ENCODE measurements at regions not wholly inside any gene's neighbourhood (a gene's known extent, or its start where the extent isn't known, plus 50 kb on each side); places are given as distances from the start of the nearest gene placed in this dataset.

DNA sequence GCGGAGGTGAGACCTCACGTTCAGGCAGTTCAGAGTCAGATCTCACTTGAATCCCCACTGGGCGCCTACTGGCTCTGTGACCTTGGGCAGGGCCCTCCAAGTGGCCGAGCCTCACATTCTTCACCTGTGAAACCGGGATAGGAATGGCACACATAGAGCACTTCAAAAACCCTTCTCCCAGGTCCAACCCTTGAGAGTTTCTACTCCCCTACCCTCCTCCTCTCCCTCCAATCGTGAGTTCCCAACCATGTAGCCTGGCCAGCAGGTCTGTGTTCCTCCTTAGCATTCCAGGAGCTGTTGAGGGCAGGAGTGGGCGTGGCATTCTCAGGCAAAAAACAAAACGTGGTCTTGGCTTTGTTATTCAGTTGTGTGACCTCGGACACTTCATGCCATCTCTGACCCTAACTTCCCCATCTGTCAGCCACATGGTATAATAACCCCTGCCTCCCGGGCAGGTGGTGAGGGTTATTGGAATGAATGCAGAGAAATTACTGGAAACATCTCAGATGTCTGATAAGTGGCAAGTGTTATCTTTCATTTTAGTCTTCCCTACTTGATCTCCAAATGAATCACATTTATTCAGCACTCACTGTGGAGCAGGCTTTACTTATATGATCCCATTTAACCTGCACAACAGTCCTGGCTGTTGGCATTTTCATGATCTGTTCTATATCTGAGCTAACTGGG, 112.8 kb upstream of the BOD1 start:
- ATAC-seq = no peak
- DNase-seq = no peak

DNA sequence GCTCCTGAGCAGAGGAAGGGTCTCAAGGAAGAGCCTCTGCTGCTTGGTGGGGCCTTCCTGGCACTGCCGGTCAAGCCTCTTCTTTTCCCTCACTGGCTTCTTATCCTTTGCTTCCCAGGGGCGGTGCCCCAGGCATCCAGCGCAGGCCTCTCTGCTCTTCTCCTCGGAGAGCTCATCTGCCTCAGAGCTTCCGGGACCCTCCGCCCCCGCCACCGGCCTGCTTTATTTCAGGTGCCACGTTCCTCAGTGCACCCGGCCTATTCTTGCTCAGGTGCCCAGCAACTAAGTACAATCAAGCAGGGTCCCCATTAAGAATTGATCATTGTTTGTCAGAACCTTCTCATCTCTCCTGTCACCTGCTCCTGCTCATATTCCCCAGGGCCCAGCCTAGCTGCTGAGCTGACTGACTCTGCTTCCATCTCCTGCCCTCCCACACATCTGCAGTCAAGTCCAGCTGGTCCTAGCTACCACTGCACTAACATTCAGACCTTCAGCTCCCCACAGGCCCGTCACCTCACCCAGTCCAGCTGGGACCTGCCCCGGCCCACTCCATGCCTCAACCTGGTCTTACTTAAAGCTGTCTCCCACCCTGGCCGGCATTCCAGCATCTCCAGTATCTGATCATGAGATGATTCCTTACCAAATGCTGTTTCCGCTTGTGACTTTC, 114.3 kb upstream of the BOD1 start:
- Histone ChIP-seq H3K9me3 (peaks cover 0 to 4% (median 0%) of the 10 kb centered on the region in 12 donors), H3K4me3 (no peak overlapping the region), H3K36me3 (no peaks in the 10 kb centered on the region), H3K27ac (no peak overlapping the region), H3K4me1 (no peaks in the 10 kb centered on the region), H3K27me3 (no peaks in the 10 kb centered on the region)
- peak in 1 of 4 donors; percentile 21 for ATAC-seq
- intact Hi-C loops (cut with DNase I) = no loop called here
- DNase-seq = no peak
- TF ChIP-seq, protein P1, sequence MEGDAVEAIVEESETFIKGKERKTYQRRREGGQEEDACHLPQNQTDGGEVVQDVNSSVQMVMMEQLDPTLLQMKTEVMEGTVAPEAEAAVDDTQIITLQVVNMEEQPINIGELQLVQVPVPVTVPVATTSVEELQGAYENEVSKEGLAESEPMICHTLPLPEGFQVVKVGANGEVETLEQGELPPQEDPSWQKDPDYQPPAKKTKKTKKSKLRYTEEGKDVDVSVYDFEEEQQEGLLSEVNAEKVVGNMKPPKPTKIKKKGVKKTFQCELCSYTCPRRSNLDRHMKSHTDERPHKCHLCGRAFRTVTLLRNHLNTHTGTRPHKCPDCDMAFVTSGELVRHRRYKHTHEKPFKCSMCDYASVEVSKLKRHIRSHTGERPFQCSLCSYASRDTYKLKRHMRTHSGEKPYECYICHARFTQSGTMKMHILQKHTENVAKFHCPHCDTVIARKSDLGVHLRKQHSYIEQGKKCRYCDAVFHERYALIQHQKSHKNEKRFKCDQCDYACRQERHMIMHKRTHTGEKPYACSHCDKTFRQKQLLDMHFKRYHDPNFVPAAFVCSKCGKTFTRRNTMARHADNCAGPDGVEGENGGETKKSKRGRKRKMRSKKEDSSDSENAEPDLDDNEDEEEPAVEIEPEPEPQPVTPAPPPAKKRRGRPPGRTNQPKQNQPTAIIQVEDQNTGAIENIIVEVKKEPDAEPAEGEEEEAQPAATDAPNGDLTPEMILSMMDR (IDR thresholded peaks at IDR 0.05) = no peak
- TF ChIP-seq POLR2A (IDR thresholded peaks at IDR 0.05) = no peak
- 85 to 88% (median 85%) methylated on average over 14 of the region's 14 CpGs for WGBS, 4 donors

More for the DNA sequence above, 112.8 kb upstream of the BOD1 start:
- Histone ChIP-seq H3K9me3 (peaks cover 0 to 6% (median 0%) of the 10 kb centered on the region in 12 donors), H3K27me3 (no peaks in the 10 kb centered on the region), H3K4me1 (no peaks in the 10 kb centered on the region), H3K4me3 (no peak overlapping the region), H3K27ac (no peak overlapping the region), H3K36me3 (no peaks in the 10 kb centered on the region)
- intact Hi-C loops (cut with DNase I) = no loop called here
- 63 to 70% (median 67%) methylated on average over 8 to 10 of the region's 10 CpGs for WGBS, 4 donors
- TF ChIP-seq POLR2A (IDR thresholded peaks at IDR 0.05) = no peak
- TF ChIP-seq, protein P1 (IDR thresholded peaks at IDR 0.05) = no peak

DNA sequence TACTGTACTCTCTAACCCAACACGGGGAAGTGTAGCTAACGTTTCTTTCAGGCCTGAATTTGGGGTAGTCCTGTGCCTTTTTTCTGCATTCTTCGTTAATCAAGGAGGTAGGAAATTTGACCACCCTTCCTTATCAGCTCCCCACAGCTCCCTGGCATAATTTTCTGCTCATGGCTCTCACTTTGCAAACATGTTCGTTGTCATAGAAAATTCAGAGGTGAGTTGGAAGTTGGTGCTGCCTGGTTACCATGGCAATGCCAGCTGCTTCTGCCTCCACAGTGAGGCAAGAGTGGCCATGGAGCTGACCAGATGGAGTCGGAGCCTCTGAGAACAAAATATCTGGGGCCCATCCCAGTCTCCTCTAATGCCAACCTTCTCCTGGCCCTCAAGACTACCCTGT, 116.6 kb upstream of the BOD1 start:
- Histone ChIP-seq H3K4me3 (no peak overlapping the region), H3K4me1 (no peaks in the 10 kb centered on the region), H3K27me3 (no peaks in the 10 kb centered on the region), H3K36me3 (no peaks in the 10 kb centered on the region), H3K27ac (no peak overlapping the region), H3K9me3 (no peaks in the 10 kb centered on the region)
- DNase-seq (no peak), ATAC-seq (no peak)
- no peak for TF ChIP-seq POLR2A (IDR thresholded peaks at IDR 0.05)
- TF ChIP-seq, protein P1 (IDR thresholded peaks at IDR 0.05) = no peak
- intact Hi-C loops (cut with DNase I) = no loop called here
- 78 to 87% (median 83%) methylated on average over 5 of the region's 5 CpGs for WGBS, 4 donors

DNA sequence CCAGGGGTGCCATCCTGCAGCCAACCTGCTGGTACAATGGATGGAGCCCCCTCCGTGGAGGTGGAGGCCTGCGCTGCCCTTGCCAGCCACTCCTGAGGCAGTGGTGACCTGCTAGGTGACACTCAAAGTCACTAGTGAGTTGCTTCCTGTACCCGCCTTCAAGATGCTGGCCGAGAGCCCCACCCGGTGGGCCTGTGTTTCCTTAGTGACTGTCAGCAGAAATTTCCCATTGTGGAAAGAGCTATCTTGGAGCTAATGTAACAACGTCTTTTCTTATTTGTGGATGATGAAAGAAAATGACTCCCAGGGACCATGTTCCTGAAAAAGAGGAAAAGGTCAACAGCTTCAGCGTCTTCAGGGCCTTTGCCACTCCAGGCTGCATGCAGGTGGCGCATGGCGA, 117.0 kb upstream of the BOD1 start:
- TF ChIP-seq POLR2A (IDR thresholded peaks at IDR 0.05) = no peak
- TF ChIP-seq, protein P1 (IDR thresholded peaks at IDR 0.05) = no peak
- Histone ChIP-seq H3K27me3 (no peaks in the 10 kb centered on the region), H3K4me3 (no peak overlapping the region), H3K27ac (no peak overlapping the region), H3K9me3 (no peaks in the 10 kb centered on the region), H3K4me1 (no peaks in the 10 kb centered on the region), H3K36me3 (no peaks in the 10 kb centered on the region)
- ATAC-seq = no peak
- intact Hi-C loops (cut with DNase I) = no loop called here
- DNase-seq = no peak
- WGBS, 4 donors = 69 to 83% (median 80%) methylated on average over 7 to 9 of the region's 9 CpGs

Measured in heart left ventricle (tissue), 16 donors.